ENCODE measurements at regions not wholly inside any gene's neighbourhood (a gene's known extent, or its start where the extent isn't known, plus 50 kb on each side); places are given as distances from the start of the nearest gene placed in this dataset.

- TF ChIP-seq ERG (CRISPR knock-in tag; IDR thresholded peaks at IDR 0.05) = no peak
- TF ChIP-seq SMAD4 (CRISPR knock-in tag; IDR thresholded peaks at IDR 0.05) = no peak
- TF ChIP-seq ETV6 (CRISPR knock-in tag; IDR thresholded peaks at IDR 0.05) = no peak
- no peak for TF ChIP-seq FOXK1 (CRISPR knock-in tag; IDR thresholded peaks at IDR 0.05)
Measured at GRCh38 chr13:30033681-30034457, 183.5 kb upstream of the UBL3 start (continued).

- Mint-ChIP-seq H3K27me3 (ENCODE audit: low read depth) (no peaks in the 10 kb centered on the region; the same call in 1 of the 2 replicates), H3K36me3 (no peaks in the 10 kb centered on the region), H3K4me1 (peaks cover 4% of the 10 kb centered on the region), H3K4me3 (no peak overlapping the region), H3K27ac (no peak overlapping the region), H3K9me3 (no peaks in the 10 kb centered on the region)
- TF ChIP-seq SOX15 (CRISPR knock-in tag; IDR thresholded peaks at IDR 0.05) (no peak), ZNF219 (CRISPR knock-in tag; IDR thresholded peaks at IDR 0.05; ENCODE audit: borderline replicate concordance) (no peak), ZNF281 (CRISPR knock-in tag; IDR thresholded peaks at IDR 0.05) (no peak)
- ATAC-seq (no peak), DNase-seq (ENCODE audit: low spot score) (no peak)
- POLR2A ChIA-PET = no interaction called here
- CTCF ChIA-PET = no interaction called here
Measured at GRCh38 chr13:30032263-30032662, 181.8 kb upstream of the UBL3 start.

DNA sequence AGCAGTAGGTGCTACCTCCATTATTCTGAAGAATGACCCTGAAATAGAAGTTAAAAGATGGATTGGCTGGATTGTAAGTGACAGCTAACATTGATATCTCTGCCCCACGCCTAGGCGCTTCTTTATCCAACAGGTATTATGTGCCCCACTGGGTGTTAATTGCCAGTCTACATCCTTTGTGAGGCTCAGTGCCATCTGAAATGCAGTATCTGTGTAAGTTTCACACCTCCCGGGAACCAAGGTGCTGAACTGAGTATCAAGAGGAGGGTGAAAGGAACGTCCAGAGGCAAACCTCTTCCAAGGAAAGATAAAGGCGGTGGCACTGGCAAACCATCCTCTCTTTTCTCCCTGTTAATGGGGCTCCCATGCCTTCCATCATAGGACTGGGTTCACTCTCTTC lies 181.1 kb upstream of the UBL3 start:
- no peak overlapping the region for H3K4me3 Mint-ChIP-seq
- ChIA-PET POLR2A (no interaction called here), CTCF (no interaction called here)
- 0 out of 2 replicates have a peak, but pooled peaks cover under 1% of the 10 kb centered on the region for H3K4me1 Mint-ChIP-seq
- ATAC-seq (no peak), DNase-seq (ENCODE audit: low spot score) (no peak)
- H3K36me3 Mint-ChIP-seq = no peaks in the 10 kb centered on the region
- H3K27me3 Mint-ChIP-seq (ENCODE audit: low read depth) = no peaks in the 10 kb centered on the region; the same call in 1 of the 2 replicates
- TF ChIP-seq ZNF512 (CRISPR knock-in tag; IDR thresholded peaks at IDR 0.05; ENCODE audit: borderline replicate concordance) (no peak), RELA (CRISPR knock-in tag; IDR thresholded peaks at IDR 0.05; ENCODE audit: borderline replicate concordance) (no peak), ATF2 (CRISPR knock-in tag; IDR thresholded peaks at IDR 0.05; ENCODE audit: borderline replicate concordance, low read depth) (no peak), FOXP1 (CRISPR knock-in tag; IDR thresholded peaks at IDR 0.05; ENCODE audit: borderline replicate concordance) (no peak), E2F1 (CRISPR knock-in tag; IDR thresholded peaks at IDR 0.05) (no peak), GTF2I (CRISPR knock-in tag; conservative IDR thresholded peaks at IDR 0.05) (no peak), TEAD4 (CRISPR knock-in tag; IDR thresholded peaks at IDR 0.05) (no peak), ZNF416 (CRISPR knock-in tag; IDR thresholded peaks at IDR 0.05) (no peak), ZNF232 (CRISPR knock-in tag; IDR thresholded peaks at IDR 0.05) (no peak), GABPB1 (CRISPR knock-in tag; IDR thresholded peaks at IDR 0.05) (no peak)
- TF ChIP-seq, protein P1, sequence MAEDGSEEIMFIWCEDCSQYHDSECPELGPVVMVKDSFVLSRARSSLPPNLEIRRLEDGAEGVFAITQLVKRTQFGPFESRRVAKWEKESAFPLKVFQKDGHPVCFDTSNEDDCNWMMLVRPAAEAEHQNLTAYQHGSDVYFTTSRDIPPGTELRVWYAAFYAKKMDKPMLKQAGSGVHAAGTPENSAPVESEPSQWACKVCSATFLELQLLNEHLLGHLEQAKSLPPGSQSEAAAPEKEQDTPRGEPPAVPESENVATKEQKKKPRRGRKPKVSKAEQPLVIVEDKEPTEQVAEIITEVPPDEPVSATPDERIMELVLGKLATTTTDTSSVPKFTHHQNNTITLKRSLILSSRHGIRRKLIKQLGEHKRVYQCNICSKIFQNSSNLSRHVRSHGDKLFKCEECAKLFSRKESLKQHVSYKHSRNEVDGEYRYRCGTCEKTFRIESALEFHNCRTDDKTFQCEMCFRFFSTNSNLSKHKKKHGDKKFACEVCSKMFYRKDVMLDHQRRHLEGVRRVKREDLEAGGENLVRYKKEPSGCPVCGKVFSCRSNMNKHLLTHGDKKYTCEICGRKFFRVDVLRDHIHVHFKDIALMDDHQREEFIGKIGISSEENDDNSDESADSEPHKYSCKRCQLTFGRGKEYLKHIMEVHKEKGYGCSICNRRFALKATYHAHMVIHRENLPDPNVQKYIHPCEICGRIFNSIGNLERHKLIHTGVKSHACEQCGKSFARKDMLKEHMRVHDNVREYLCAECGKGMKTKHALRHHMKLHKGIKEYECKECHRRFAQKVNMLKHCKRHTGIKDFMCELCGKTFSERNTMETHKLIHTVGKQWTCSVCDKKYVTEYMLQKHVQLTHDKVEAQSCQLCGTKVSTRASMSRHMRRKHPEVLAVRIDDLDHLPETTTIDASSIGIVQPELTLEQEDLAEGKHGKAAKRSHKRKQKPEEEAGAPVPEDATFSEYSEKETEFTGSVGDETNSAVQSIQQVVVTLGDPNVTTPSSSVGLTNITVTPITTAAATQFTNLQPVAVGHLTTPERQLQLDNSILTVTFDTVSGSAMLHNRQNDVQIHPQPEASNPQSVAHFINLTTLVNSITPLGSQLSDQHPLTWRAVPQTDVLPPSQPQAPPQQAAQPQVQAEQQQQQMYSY (CRISPR knock-in tag; IDR thresholded peaks at IDR 0.05) = no peak
- no peaks in the 10 kb centered on the region for H3K9me3 Mint-ChIP-seq
- H3K27ac Mint-ChIP-seq = no peak overlapping the region
